Effector memory CD8-positive, alpha-beta T cell (primary cell): ENCODE measurements at regions not wholly inside any gene's neighbourhood (a gene's known extent, or its start where the extent isn't known, plus 50 kb on each side); places are given as distances from the start of the nearest gene placed in this dataset.
"Not testable (repeated sequence)": the region's sequence is repeated elsewhere in the genome, so short reads cannot be mapped to it uniquely, and the experiment has no call there.

Source experiments
- ATAC-seq: fragments of 150-1000 bp; cut with Tn5 transposase; replicated peaks from 2 replicates; pipeline ENCODE4 v1.10.0; 2021; ENCODE audit warnings: mild to moderate bottlenecking, moderate library complexity
- DNase-seq, 3 experiments: peaks; one replicate each; pipeline ENCODE4 v3.0.0; 2021
- H3K27ac Mint-ChIP-seq, 2 donors: one replicate each; pipeline ENCODE4 v1.8.0; 2022; ENCODE audit warnings: mild to moderate bottlenecking in 2 of 2, mixed read lengths in 2 of 2, moderate library complexity in 2 of 2
- H3K27me3 Mint-ChIP-seq, 2 donors: one replicate each; pipeline ENCODE4 v1.8.0; 2022; ENCODE audit warnings: mixed read lengths in 2 of 2
- H3K36me3 Mint-ChIP-seq: one replicate; pipeline ENCODE4 v1.8.0; 2022; ENCODE audit warnings: mild to moderate bottlenecking, moderate library complexity, mixed read lengths; ENCODE audit not compliant: insufficient read depth
- H3K4me1 Mint-ChIP-seq, 2 donors: one replicate each; pipeline ENCODE4 v1.8.0; 2022; ENCODE audit warnings: low read depth in 2 of 2, mixed read lengths in 2 of 2
- H3K4me3 Mint-ChIP-seq, 2 donors: one replicate each; pipeline ENCODE4 v1.8.0; 2022; ENCODE audit warnings: mild to moderate bottlenecking in 2 of 2, mixed read lengths in 2 of 2, moderate library complexity in 2 of 2
- H3K9me3 Mint-ChIP-seq, 2 donors: one replicate each; pipeline ENCODE4 v1.8.0; 2022; ENCODE audit warnings: mixed read lengths in 2 of 2

GRCh38 chr6:100203400-100203799 lies 209.4 kb upstream of the MCHR2 start:
- Mint-ChIP-seq H3K4me1 (no peaks in the 10 kb centered on the region), H3K27me3 (peaks cover 0 to 5% of the 10 kb centered on the region in 2 donors), H3K9me3 (peaks cover 0 to 5% of the 10 kb centered on the region in 2 donors), H3K4me3 (no peak overlapping the region), H3K36me3 (no peaks in the 10 kb centered on the region), H3K27ac (no peak overlapping the region)
- DNase-seq (no peak), ATAC-seq (no peak)

GRCh38 chr6:100202417-100203194 lies 208.6 kb upstream of the MCHR2 start:
- no peak for ATAC-seq
- H3K36me3 Mint-ChIP-seq: no peaks in the 10 kb centered on the region
- peaks cover 0 to 5% of the 10 kb centered on the region in 2 donors for H3K27me3 Mint-ChIP-seq
- H3K27ac Mint-ChIP-seq: no peak overlapping the region
- H3K4me3 Mint-ChIP-seq: no peak overlapping the region
- peaks cover 0 to 5% of the 10 kb centered on the region in 2 donors for H3K9me3 Mint-ChIP-seq
- no peaks in the 10 kb centered on the region for H3K4me1 Mint-ChIP-seq
- DNase-seq: no peak

- H3K36me3 Mint-ChIP-seq, ATAC-seq, H3K4me1 Mint-ChIP-seq, DNase-seq, H3K9me3 Mint-ChIP-seq, H3K4me3 Mint-ChIP-seq, H3K27me3 Mint-ChIP-seq, H3K27ac Mint-ChIP-seq: not testable (repeated sequence)
Observed at GRCh38 chr6:100196214-100196982, 202.4 kb upstream of the MCHR2 start.

GRCh38 chr6:100195244-100195643 lies 201.2 kb upstream of the MCHR2 start:
- H3K9me3 Mint-ChIP-seq, H3K27ac Mint-ChIP-seq, H3K27me3 Mint-ChIP-seq, ATAC-seq, H3K4me3 Mint-ChIP-seq, H3K36me3 Mint-ChIP-seq, DNase-seq, H3K4me1 Mint-ChIP-seq: not testable (repeated sequence)

- H3K27me3 Mint-ChIP-seq: peaks cover 0 to 5% of the 10 kb centered on the region in 2 donors
- no peaks in the 10 kb centered on the region for H3K9me3 Mint-ChIP-seq
- H3K4me3 Mint-ChIP-seq: no peak overlapping the region
- DNase-seq: no peak
- no peak overlapping the region for H3K27ac Mint-ChIP-seq
- no peaks in the 10 kb centered on the region for H3K36me3 Mint-ChIP-seq
- H3K4me1 Mint-ChIP-seq: no peaks in the 10 kb centered on the region
- no peak for ATAC-seq
Observed at GRCh38 chr6:100194535-100194934, 200.5 kb upstream of the MCHR2 start.

GRCh38 chr6:100188754-100189153 lies 194.7 kb upstream of the MCHR2 start:
- Mint-ChIP-seq H3K36me3 (no peaks in the 10 kb centered on the region), H3K4me3 (no peak overlapping the region), H3K27me3 (peaks cover 0 to 5% of the 10 kb centered on the region in 2 donors), H3K27ac (no peak overlapping the region), H3K9me3 (no peaks in the 10 kb centered on the region), H3K4me1 (no peaks in the 10 kb centered on the region)
- no peak for DNase-seq
- ATAC-seq: no peak

GRCh38 chr6:100186552-100186951 lies 192.5 kb upstream of the MCHR2 start:
- Mint-ChIP-seq H3K4me1 (no peaks in the 10 kb centered on the region), H3K4me3 (no peak overlapping the region), H3K9me3 (no peaks in the 10 kb centered on the region), H3K27me3 (peaks cover 0 to 9% of the 10 kb centered on the region in 2 donors), H3K36me3 (no peaks in the 10 kb centered on the region), H3K27ac (no peak overlapping the region)
- DNase-seq (no peak), ATAC-seq (no peak)

- H3K9me3 Mint-ChIP-seq: no peaks in the 10 kb centered on the region
- H3K4me1 Mint-ChIP-seq: no peaks in the 10 kb centered on the region
- H3K36me3 Mint-ChIP-seq: no peaks in the 10 kb centered on the region
- H3K27ac Mint-ChIP-seq: no peak overlapping the region
- DNase-seq (no peak), ATAC-seq (no peak)
- H3K4me3 Mint-ChIP-seq: no peak overlapping the region
- H3K27me3 Mint-ChIP-seq: peaks cover 0 to 9% of the 10 kb centered on the region in 2 donors
Observed at GRCh38 chr6:100185615-100186014, 191.6 kb upstream of the MCHR2 start.

- H3K9me3 Mint-ChIP-seq: no peaks in the 10 kb centered on the region
- H3K27ac Mint-ChIP-seq: no peak overlapping the region
- no peak for ATAC-seq
- no peak overlapping the region for H3K4me3 Mint-ChIP-seq
- no peaks in the 10 kb centered on the region for H3K36me3 Mint-ChIP-seq
- no peaks in the 10 kb centered on the region for H3K4me1 Mint-ChIP-seq
- peaks cover 0 to 9% of the 10 kb centered on the region in 2 donors for H3K27me3 Mint-ChIP-seq
- DNase-seq: no peak
Observed at GRCh38 chr6:100184473-100184872, 190.4 kb upstream of the MCHR2 start.

- Mint-ChIP-seq H3K4me1 (no peaks in the 10 kb centered on the region), H3K4me3 (no peak overlapping the region), H3K9me3 (no peaks in the 10 kb centered on the region), H3K27me3 (peaks cover 0 to 9% of the 10 kb centered on the region in 2 donors), H3K36me3 (no peaks in the 10 kb centered on the region), H3K27ac (peak overlapping the region in 1 of 2 donors; percentile 61)
- DNase-seq (no peak), ATAC-seq (no peak)
Observed at GRCh38 chr6:100182313-100182712, 188.3 kb upstream of the MCHR2 start.

- H3K27ac Mint-ChIP-seq: no peak overlapping the region
- no peak overlapping the region for H3K4me3 Mint-ChIP-seq
- no peaks in the 10 kb centered on the region for H3K9me3 Mint-ChIP-seq
- peaks cover 0 to 9% of the 10 kb centered on the region in 2 donors for H3K27me3 Mint-ChIP-seq
- no peak for DNase-seq
- ATAC-seq: no peak
- H3K36me3 Mint-ChIP-seq: no peaks in the 10 kb centered on the region
- H3K4me1 Mint-ChIP-seq: no peaks in the 10 kb centered on the region
Observed at GRCh38 chr6:100181309-100181708, 187.3 kb upstream of the MCHR2 start.

- Mint-ChIP-seq H3K36me3 (no peaks in the 10 kb centered on the region), H3K27ac (no peak overlapping the region), H3K27me3 (peaks cover 0 to 9% of the 10 kb centered on the region in 2 donors), H3K4me3 (no peak overlapping the region), H3K9me3 (no peaks in the 10 kb centered on the region), H3K4me1 (no peaks in the 10 kb centered on the region)
- ATAC-seq (no peak), DNase-seq (no peak)
Observed at GRCh38 chr6:100179576-100179975, 185.6 kb upstream of the MCHR2 start.

GRCh38 chr6:100177956-100178355 lies 183.9 kb upstream of the MCHR2 start:
- no peak overlapping the region for H3K27ac Mint-ChIP-seq
- no peak overlapping the region for H3K4me3 Mint-ChIP-seq
- H3K27me3 Mint-ChIP-seq: peaks cover 0 to 9% of the 10 kb centered on the region in 2 donors
- H3K4me1 Mint-ChIP-seq: no peaks in the 10 kb centered on the region
- H3K9me3 Mint-ChIP-seq: no peaks in the 10 kb centered on the region
- DNase-seq: no peak
- H3K36me3 Mint-ChIP-seq: no peaks in the 10 kb centered on the region
- no peak for ATAC-seq
